ENCODE measurements at regions not wholly inside any gene's neighbourhood (a gene's known extent, or its start where the extent isn't known, plus 50 kb on each side); places are given as distances from the start of the nearest gene placed in this dataset.

DNA sequence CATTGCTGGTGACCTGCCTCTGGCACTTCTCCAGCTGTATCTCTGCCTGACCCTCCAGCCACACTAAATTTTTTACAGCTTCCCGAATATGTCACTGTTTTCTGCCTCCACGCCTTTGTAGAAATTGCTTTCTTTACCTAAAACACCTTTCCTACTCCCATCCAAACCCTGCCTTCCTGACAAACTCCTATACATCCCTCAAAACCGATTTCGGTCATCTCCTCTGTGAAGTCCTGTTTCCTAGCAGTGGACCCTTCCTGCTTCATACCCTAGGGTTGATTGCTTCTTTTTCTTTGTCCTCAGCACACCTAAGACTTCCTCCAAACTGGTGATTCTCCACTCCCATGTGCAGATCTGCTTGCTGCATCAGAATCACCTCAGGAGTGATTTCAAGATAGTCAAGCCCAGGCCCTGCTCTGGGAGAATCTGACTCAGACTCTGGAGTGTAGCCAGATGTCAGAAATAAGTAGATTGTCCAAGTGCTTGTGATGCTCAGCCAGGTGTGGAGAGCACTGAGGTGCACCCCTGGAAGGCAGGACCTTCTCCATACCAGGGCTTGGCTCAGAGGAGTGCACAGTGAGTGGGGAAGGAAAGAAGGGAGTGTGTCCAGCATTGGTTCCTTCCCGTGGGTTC lies 184.2 kb downstream of the COPRS start:
- H3K79me2 ChIP-seq = no peaks in the 10 kb centered on the region
- no peaks in the 10 kb centered on the region for H3K9me3 ChIP-seq (ENCODE audit: control insufficient read depth, low read length)
- no peaks in the 10 kb centered on the region for H3K4me1 ChIP-seq
- H3K27me3 ChIP-seq (ENCODE audit: control insufficient read depth, insufficient read depth, low read length) = no peaks in the 10 kb centered on the region
- no peak overlapping the region for H3K4me2 ChIP-seq (ENCODE audit: low read length)
- no peak overlapping the region for H3K4me3 ChIP-seq (ENCODE audit: low read depth, low read length)
- TF ChIP-seq CTCF (IDR thresholded peaks at IDR 0.05) = no peak
- H3K9ac ChIP-seq = no peak overlapping the region
- H2AFZ ChIP-seq = no peak overlapping the region
- H3K36me3 ChIP-seq (ENCODE audit: control insufficient read depth, insufficient read depth, low read length) = no peaks in the 10 kb centered on the region
- no peak overlapping the region for H3K27ac ChIP-seq

- H3K9ac ChIP-seq = no peak overlapping the region
- H3K4me2 ChIP-seq (ENCODE audit: low read length) = no peak overlapping the region
- H3K79me2 ChIP-seq = no peaks in the 10 kb centered on the region
- H2AFZ ChIP-seq = no peak overlapping the region
- TF ChIP-seq CTCF (IDR thresholded peaks at IDR 0.05) = no peak
- H3K27me3 ChIP-seq (ENCODE audit: control insufficient read depth, insufficient read depth, low read length) = no peaks in the 10 kb centered on the region
- H3K9me3 ChIP-seq (ENCODE audit: control insufficient read depth, low read length) = no peaks in the 10 kb centered on the region
- H3K27ac ChIP-seq = no peak overlapping the region
- H3K4me3 ChIP-seq (ENCODE audit: low read depth, low read length) = no peak overlapping the region
- no peaks in the 10 kb centered on the region for H3K36me3 ChIP-seq (ENCODE audit: control insufficient read depth, insufficient read depth, low read length)
- H3K4me1 ChIP-seq = no peaks in the 10 kb centered on the region
Observed at GRCh38 chr17:31674305-31674704, 184.7 kb downstream of the COPRS start.

- Histone ChIP-seq H3K4me3 (ENCODE audit: low read depth, low read length) (no peak overlapping the region), H3K79me2 (no peaks in the 10 kb centered on the region), H3K9me3 (ENCODE audit: control insufficient read depth, low read length) (no peaks in the 10 kb centered on the region), H3K4me2 (ENCODE audit: low read length) (no peak overlapping the region), H3K4me1 (no peaks in the 10 kb centered on the region), H3K27ac (no peak overlapping the region), H2AFZ (no peak overlapping the region), H3K27me3 (ENCODE audit: control insufficient read depth, insufficient read depth, low read length) (no peaks in the 10 kb centered on the region), H3K9ac (no peak overlapping the region), H3K36me3 (ENCODE audit: control insufficient read depth, insufficient read depth, low read length) (no peaks in the 10 kb centered on the region)
- TF ChIP-seq CTCF (IDR thresholded peaks at IDR 0.05) = no peak
Observed at GRCh38 chr17:31673076-31673475, 186.0 kb downstream of the COPRS start.

GRCh38 chr17:31672161-31672819 lies 186.8 kb downstream of the COPRS start:
- Histone ChIP-seq H3K4me2 (ENCODE audit: low read length) (no peak overlapping the region), H3K9me3 (ENCODE audit: control insufficient read depth, low read length) (no peaks in the 10 kb centered on the region), H3K27ac (no peak overlapping the region), H2AFZ (no peak overlapping the region), H3K9ac (no peak overlapping the region), H3K27me3 (ENCODE audit: control insufficient read depth, insufficient read depth, low read length) (no peaks in the 10 kb centered on the region), H3K36me3 (ENCODE audit: control insufficient read depth, insufficient read depth, low read length) (no peaks in the 10 kb centered on the region), H3K4me3 (ENCODE audit: low read depth, low read length) (no peak overlapping the region), H3K79me2 (no peaks in the 10 kb centered on the region), H3K4me1 (no peaks in the 10 kb centered on the region)
- no peak for TF ChIP-seq CTCF (IDR thresholded peaks at IDR 0.05)

DNA sequence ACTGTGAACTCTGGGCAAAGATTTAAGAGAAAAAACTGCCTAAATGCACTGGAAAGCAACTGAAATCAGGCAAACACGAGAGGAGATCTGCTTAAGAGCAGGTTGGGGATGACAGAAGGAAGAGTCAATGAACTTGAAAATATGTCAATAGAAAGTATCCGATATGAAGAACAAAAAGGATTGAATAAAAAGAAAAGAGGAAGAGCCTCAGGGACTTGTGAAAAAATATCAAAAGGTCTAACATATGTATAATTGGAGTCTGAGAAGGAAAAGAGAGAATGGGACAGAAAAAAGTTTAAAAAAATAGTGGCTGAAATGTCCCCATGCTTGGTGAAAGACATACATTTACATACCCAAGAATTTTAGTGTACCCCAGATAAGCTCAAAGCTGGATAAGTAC lies 195.5 kb downstream of the COPRS start:
- no peaks in the 10 kb centered on the region for H3K9me3 ChIP-seq (ENCODE audit: control insufficient read depth, low read length)

More for the DNA sequence above, 195.5 kb downstream of the COPRS start:
- Histone ChIP-seq H3K4me2 (ENCODE audit: low read length) (no peak overlapping the region), H3K27me3 (ENCODE audit: control insufficient read depth, insufficient read depth, low read length) (no peaks in the 10 kb centered on the region), H3K9ac (no peak overlapping the region), H2AFZ (no peak overlapping the region), H3K4me3 (ENCODE audit: low read depth, low read length) (no peak overlapping the region), H3K36me3 (ENCODE audit: control insufficient read depth, insufficient read depth, low read length) (no peaks in the 10 kb centered on the region), H3K79me2 (no peaks in the 10 kb centered on the region), H3K27ac (no peak overlapping the region), H3K4me1 (no peaks in the 10 kb centered on the region)
- TF ChIP-seq CTCF (IDR thresholded peaks at IDR 0.05) = no peak

All from parathyroid adenoma (tissue), 2 donors.